Ascending aorta (tissue), 2 donors: ENCODE measurements at regions not wholly inside any gene's neighbourhood (a gene's known extent, or its start where the extent isn't known, plus 50 kb on each side); places are given as distances from the start of the nearest gene placed in this dataset.
"Not testable (repeated sequence)": the region's sequence is repeated elsewhere in the genome, so short reads cannot be mapped to it uniquely, and the experiment has no call there.

ENCODE experiments used
- DNase-seq, 2 donors: peaks; one replicate each; pipeline ENCODE4 v3.0.0-alpha.2; 2019; ENCODE audit warnings: low spot score in 2 of 2
- H3K27ac ChIP-seq, 2 donors: fragments of 200-600 bp; sonication (generic); one replicate each; pipeline ENCODE4 v1.5.1; 2016 to 2017; ENCODE audit warnings: mild to moderate bottlenecking in 1 of 2
- H3K27me3 ChIP-seq: fragments of 200-600 bp; sonication (generic); one replicate; pipeline ENCODE4 v1.5.1; 2017
- H3K36me3 ChIP-seq, 2 donors: fragments of 200-600 bp; sonication (generic); one replicate each; pipeline ENCODE4 v1.5.1; 2016
- H3K4me1 ChIP-seq, 2 donors: fragments of 200-600 bp; sonication (generic); one replicate each; pipeline ENCODE4 v1.5.1; 2016 to 2017; ENCODE audit warnings: mild to moderate bottlenecking in 1 of 2
- H3K4me3 ChIP-seq, 2 donors: fragments of 200-600 bp; sonication (generic); one replicate each; pipeline ENCODE4 v1.5.1; 2016 to 2017; ENCODE audit warnings: mild to moderate bottlenecking in 1 of 2
- H3K9me3 ChIP-seq, 2 donors: fragments of 200-600 bp; sonication (generic); one replicate each; pipeline ENCODE4 v1.5.1; 2016
- intact Hi-C: fragments of 100-400 bp; cut with DNase I; formaldehyde crosslinking; loops from one replicate; pipeline ENCODE4 v1.15.1; 2023
- TF ChIP-seq, protein P1 (sequence below), 3 experiments: fragments of 200-600 bp in 2 of 3; fragments of 450-650 bp in 1 of 3; sonication (generic) in 2 of 3; IDR thresholded peaks; one replicate each; pipeline ENCODE4 v1.5.1; 2016 to 2019; ENCODE audit warnings: antibody characterized with exemption in 3 of 3, mild to moderate bottlenecking in 1 of 3, moderate library complexity in 1 of 3

- Histone ChIP-seq H3K9me3 (no peaks in the 10 kb centered on the region), H3K27me3 (no peaks in the 10 kb centered on the region), H3K4me1 (no peaks in the 10 kb centered on the region), H3K27ac (no peak overlapping the region), H3K4me3 (no peak overlapping the region), H3K36me3 (no peaks in the 10 kb centered on the region)
- intact Hi-C loops, result no loop called here
- peak in 1 of 2 donors; percentile 79 for DNase-seq
- TF ChIP-seq, protein P1, sequence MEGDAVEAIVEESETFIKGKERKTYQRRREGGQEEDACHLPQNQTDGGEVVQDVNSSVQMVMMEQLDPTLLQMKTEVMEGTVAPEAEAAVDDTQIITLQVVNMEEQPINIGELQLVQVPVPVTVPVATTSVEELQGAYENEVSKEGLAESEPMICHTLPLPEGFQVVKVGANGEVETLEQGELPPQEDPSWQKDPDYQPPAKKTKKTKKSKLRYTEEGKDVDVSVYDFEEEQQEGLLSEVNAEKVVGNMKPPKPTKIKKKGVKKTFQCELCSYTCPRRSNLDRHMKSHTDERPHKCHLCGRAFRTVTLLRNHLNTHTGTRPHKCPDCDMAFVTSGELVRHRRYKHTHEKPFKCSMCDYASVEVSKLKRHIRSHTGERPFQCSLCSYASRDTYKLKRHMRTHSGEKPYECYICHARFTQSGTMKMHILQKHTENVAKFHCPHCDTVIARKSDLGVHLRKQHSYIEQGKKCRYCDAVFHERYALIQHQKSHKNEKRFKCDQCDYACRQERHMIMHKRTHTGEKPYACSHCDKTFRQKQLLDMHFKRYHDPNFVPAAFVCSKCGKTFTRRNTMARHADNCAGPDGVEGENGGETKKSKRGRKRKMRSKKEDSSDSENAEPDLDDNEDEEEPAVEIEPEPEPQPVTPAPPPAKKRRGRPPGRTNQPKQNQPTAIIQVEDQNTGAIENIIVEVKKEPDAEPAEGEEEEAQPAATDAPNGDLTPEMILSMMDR (IDR thresholded peaks at IDR 0.05), result no peak
These were observed 289.7 kb downstream of the OSTF1 start for GRCh38 chr9:75378036-75378435.

DNA sequence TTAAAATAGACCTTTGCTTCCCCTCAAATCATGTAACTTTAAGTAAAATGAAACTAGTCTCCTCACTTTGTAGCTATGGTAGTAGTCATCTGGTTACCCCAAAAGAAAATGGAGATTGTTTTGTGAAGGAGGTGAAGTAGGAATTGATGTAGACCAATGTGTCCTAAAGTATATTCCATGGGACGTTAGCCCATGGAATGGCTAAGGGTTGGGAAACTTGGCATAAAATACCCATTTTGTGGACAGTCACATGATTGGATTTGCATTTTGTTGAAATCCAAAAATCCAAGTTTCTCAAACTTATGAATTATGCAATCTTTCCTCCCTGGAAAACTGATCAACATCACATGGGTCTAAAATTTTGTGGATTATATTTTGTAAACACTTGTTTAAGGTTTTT is 290.6 kb downstream of the OSTF1 start:
- intact Hi-C loops, result no loop called here

GRCh38 chr9:75382126-75382525 is 293.8 kb downstream of the OSTF1 start:
- H3K4me1 ChIP-seq, result no peaks in the 10 kb centered on the region
- no peak overlapping the region for H3K4me3 ChIP-seq
- peaks cover 7 to 25% of the 10 kb centered on the region in 2 donors for H3K9me3 ChIP-seq
- intact Hi-C loops, result no loop called here
- TF ChIP-seq, protein P1 (IDR thresholded peaks at IDR 0.05), result no peak
- H3K27me3 ChIP-seq, result no peaks in the 10 kb centered on the region
- no peak for DNase-seq
- H3K27ac ChIP-seq, result no peak overlapping the region
- H3K36me3 ChIP-seq, result no peaks in the 10 kb centered on the region

More for the DNA sequence above, 290.6 kb downstream of the OSTF1 start:
- no peak overlapping the region for H3K27ac ChIP-seq
- H3K4me3 ChIP-seq, result no peak overlapping the region
- TF ChIP-seq, protein P1 (IDR thresholded peaks at IDR 0.05), result no peak
- H3K36me3 ChIP-seq, result no peaks in the 10 kb centered on the region
- no peak for DNase-seq
- no peaks in the 10 kb centered on the region for H3K9me3 ChIP-seq
- H3K27me3 ChIP-seq, result no peaks in the 10 kb centered on the region
- no peaks in the 10 kb centered on the region for H3K4me1 ChIP-seq

DNA sequence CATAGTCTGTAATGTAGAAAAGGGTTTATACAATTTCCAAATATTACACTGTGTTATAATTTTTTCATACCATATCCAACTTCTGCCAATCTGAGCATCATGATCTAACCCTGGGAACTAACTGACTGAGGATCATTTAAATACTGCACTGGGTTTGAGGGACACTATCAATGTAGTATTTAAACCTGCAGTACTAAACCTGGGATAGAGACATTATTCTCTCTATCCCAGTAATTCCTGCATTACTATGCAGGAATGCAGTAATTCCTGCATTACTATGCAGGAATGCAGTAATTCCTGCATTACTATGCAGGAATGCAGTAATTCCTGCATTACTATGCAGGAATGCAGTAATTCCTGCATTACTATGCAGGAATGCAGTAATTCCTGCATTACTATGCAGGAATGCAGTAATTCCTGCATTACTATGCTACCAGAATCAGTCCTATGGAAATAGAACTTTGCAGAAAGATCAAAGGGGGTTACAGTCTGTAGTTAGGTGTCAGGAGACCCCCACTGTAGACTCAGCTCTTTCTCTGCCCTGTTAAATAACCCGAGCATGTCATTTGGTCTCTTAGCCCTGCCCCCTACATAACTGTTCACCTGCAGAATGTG is 295.2 kb downstream of the OSTF1 start:
- DNase-seq, H3K4me3 ChIP-seq, H3K27ac ChIP-seq, H3K36me3 ChIP-seq, intact Hi-C loops, H3K27me3 ChIP-seq, H3K4me1 ChIP-seq: not testable (repeated sequence)
- peaks cover 7 to 25% of the 10 kb centered on the region in 2 donors for H3K9me3 ChIP-seq

DNA sequence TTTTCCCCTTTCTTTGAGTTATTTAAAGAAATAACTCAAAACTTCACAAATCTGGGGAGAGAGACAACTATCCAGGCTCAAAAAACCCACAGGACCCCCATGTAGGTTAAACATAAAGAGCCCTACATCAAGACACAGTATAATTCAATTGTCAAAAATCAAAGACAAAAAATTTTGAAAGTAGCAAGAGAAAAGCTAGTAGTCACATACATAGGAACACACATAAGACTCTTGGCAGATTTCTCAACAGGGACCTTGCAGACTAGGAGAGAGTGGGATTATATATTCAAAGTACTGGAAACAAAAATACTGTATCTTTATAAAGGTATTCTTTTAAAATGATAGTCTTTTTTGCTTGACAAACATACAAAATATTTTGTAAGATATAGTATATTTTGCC is 296.9 kb downstream of the OSTF1 start:
- intact Hi-C loops, result no loop called here
- no peaks in the 10 kb centered on the region for H3K27me3 ChIP-seq
- H3K27ac ChIP-seq, result no peak overlapping the region
- peaks cover 0 to 4% of the 10 kb centered on the region in 2 donors for H3K4me1 ChIP-seq
- TF ChIP-seq, protein P1 (IDR thresholded peaks at IDR 0.05), result no peak
- H3K36me3 ChIP-seq, result no peaks in the 10 kb centered on the region
- no peak overlapping the region for H3K4me3 ChIP-seq
- DNase-seq, result no peak
- peaks cover 7 to 25% of the 10 kb centered on the region in 2 donors for H3K9me3 ChIP-seq

GRCh38 chr9:75389101-75389500 is 300.8 kb downstream of the OSTF1 start:
- DNase-seq, result no peak
- Histone ChIP-seq H3K36me3 (no peaks in the 10 kb centered on the region), H3K9me3 (peaks cover 7 to 25% of the 10 kb centered on the region in 2 donors), H3K4me1 (peaks cover 0 to 4% of the 10 kb centered on the region in 2 donors), H3K27me3 (no peaks in the 10 kb centered on the region), H3K4me3 (no peak overlapping the region), H3K27ac (no peak overlapping the region)
- TF ChIP-seq, protein P1 (IDR thresholded peaks at IDR 0.05), result no peak
- intact Hi-C loops, result no loop called here
